HUES48 (cell line): ENCODE measurements at regions not wholly inside any gene's neighbourhood (a gene's known extent, or its start where the extent isn't known, plus 50 kb on each side); places are given as distances from the start of the nearest gene placed in this dataset.

Experiments used
- H3K27ac ChIP-seq: one replicate; pipeline ENCODE4 v1.7.0; 2013; ENCODE audit warnings: low read depth, low read length, inconsistent platforms
- H3K27me3 ChIP-seq: 2 replicates; pipeline ENCODE4 v1.6.1; 2013; ENCODE audit warnings: mild to moderate bottlenecking, low read length; ENCODE audit not compliant: control insufficient read depth, insufficient read depth
- H3K36me3 ChIP-seq: 2 replicates; pipeline ENCODE4 v1.6.1; 2013; ENCODE audit warnings: low read length; ENCODE audit not compliant: control insufficient read depth, insufficient read depth
- H3K4me1 ChIP-seq: 2 replicates; pipeline ENCODE4 v1.6.1; 2013; ENCODE audit warnings: mild to moderate bottlenecking, low read length; ENCODE audit not compliant: control insufficient read depth, insufficient read depth
- H3K4me3 ChIP-seq: 2 replicates; pipeline ENCODE4 v1.5.1; 2013; ENCODE audit warnings: mild to moderate bottlenecking, low read depth, low read length
- H3K9ac ChIP-seq: 2 replicates; pipeline ENCODE4 v1.6.1; 2013; ENCODE audit warnings: mild to moderate bottlenecking, low read depth, low read length, moderate library complexity
- H3K9me3 ChIP-seq: 2 replicates; pipeline ENCODE4 v1.6.1; 2013; ENCODE audit warnings: low read length; ENCODE audit not compliant: control insufficient read depth, insufficient read depth

- Histone ChIP-seq H3K27ac (no peak overlapping the region), H3K27me3 (no peaks in the 10 kb centered on the region), H3K9me3 (no peaks in the 10 kb centered on the region), H3K9ac (no peak overlapping the region), H3K4me3 (no peak overlapping the region), H3K36me3 (no peaks in the 10 kb centered on the region), H3K4me1 (peaks cover 16% of the 10 kb centered on the region)
These were observed 137.2 kb downstream of the RAB38 start for GRCh38 chr11:88038063-88038462.

GRCh38 chr11:88036701-88037100, 138.5 kb downstream of the RAB38 start:
- Histone ChIP-seq H3K9me3 (no peaks in the 10 kb centered on the region), H3K9ac (no peak overlapping the region), H3K4me1 (peaks cover 6% of the 10 kb centered on the region; the same call in 1 of the 2 replicates), H3K4me3 (no peak overlapping the region), H3K27ac (no peak overlapping the region), H3K27me3 (no peaks in the 10 kb centered on the region), H3K36me3 (no peaks in the 10 kb centered on the region)

- no peak overlapping the region for H3K4me3 ChIP-seq
- no peak overlapping the region for H3K9ac ChIP-seq
- H3K27ac ChIP-seq: no peak overlapping the region
- no peaks in the 10 kb centered on the region for H3K27me3 ChIP-seq
- H3K4me1 ChIP-seq: peaks cover 6% of the 10 kb centered on the region; the same call in 1 of the 2 replicates
- no peaks in the 10 kb centered on the region for H3K36me3 ChIP-seq
- no peaks in the 10 kb centered on the region for H3K9me3 ChIP-seq
These were observed 140.0 kb downstream of the RAB38 start for GRCh38 chr11:88035271-88035670.

- Histone ChIP-seq H3K27me3 (no peaks in the 10 kb centered on the region), H3K9me3 (no peaks in the 10 kb centered on the region), H3K9ac (no peak overlapping the region), H3K36me3 (no peaks in the 10 kb centered on the region), H3K27ac (no peak overlapping the region), H3K4me1 (no peaks in the 10 kb centered on the region), H3K4me3 (no peak overlapping the region)
These were observed 157.6 kb downstream of the RAB38 start for GRCh38 chr11:88017666-88018065.

- no peaks in the 10 kb centered on the region for H3K27me3 ChIP-seq
- no peaks in the 10 kb centered on the region for H3K9me3 ChIP-seq
- H3K4me1 ChIP-seq: no peaks in the 10 kb centered on the region
- H3K27ac ChIP-seq: no peak overlapping the region
- H3K36me3 ChIP-seq: no peaks in the 10 kb centered on the region
- no peak overlapping the region for H3K4me3 ChIP-seq
- H3K9ac ChIP-seq: no peak overlapping the region
These were observed 158.7 kb downstream of the RAB38 start for GRCh38 chr11:88016392-88017170.

GRCh38 chr11:88015170-88015569, 160.1 kb downstream of the RAB38 start:
- Histone ChIP-seq H3K27me3 (no peaks in the 10 kb centered on the region), H3K27ac (no peak overlapping the region), H3K4me3 (no peak overlapping the region), H3K9ac (no peak overlapping the region), H3K9me3 (no peaks in the 10 kb centered on the region), H3K36me3 (no peaks in the 10 kb centered on the region), H3K4me1 (no peaks in the 10 kb centered on the region)

- no peak overlapping the region for H3K9ac ChIP-seq
- no peaks in the 10 kb centered on the region for H3K36me3 ChIP-seq
- H3K4me1 ChIP-seq: no peaks in the 10 kb centered on the region
- no peaks in the 10 kb centered on the region for H3K9me3 ChIP-seq
- H3K27ac ChIP-seq: no peak overlapping the region
- H3K4me3 ChIP-seq: no peak overlapping the region
- H3K27me3 ChIP-seq: no peaks in the 10 kb centered on the region
These were observed 161.7 kb downstream of the RAB38 start for GRCh38 chr11:88013508-88014065.

GRCh38 chr11:88012456-88012855, 162.8 kb downstream of the RAB38 start:
- no peak overlapping the region for H3K4me3 ChIP-seq
- no peak overlapping the region for H3K27ac ChIP-seq
- H3K9ac ChIP-seq: no peak overlapping the region
- no peaks in the 10 kb centered on the region for H3K36me3 ChIP-seq
- H3K4me1 ChIP-seq: no peaks in the 10 kb centered on the region
- no peaks in the 10 kb centered on the region for H3K9me3 ChIP-seq
- no peaks in the 10 kb centered on the region for H3K27me3 ChIP-seq

- H3K4me1 ChIP-seq: peaks cover 4% of the 10 kb centered on the region
- no peak overlapping the region for H3K9ac ChIP-seq
- no peak overlapping the region for H3K27ac ChIP-seq
- H3K27me3 ChIP-seq: no peaks in the 10 kb centered on the region
- H3K9me3 ChIP-seq: no peaks in the 10 kb centered on the region
- no peaks in the 10 kb centered on the region for H3K36me3 ChIP-seq
- H3K4me3 ChIP-seq: no peak overlapping the region
These were observed 199.2 kb downstream of the RAB38 start for GRCh38 chr11:87976009-87976408.

GRCh38 chr11:87974797-87975196, 200.4 kb downstream of the RAB38 start:
- peaks cover 9% of the 10 kb centered on the region for H3K4me1 ChIP-seq

GRCh38 chr11:87972133-87972532, 203.1 kb downstream of the RAB38 start:
- Histone ChIP-seq H3K9ac (no peak overlapping the region), H3K27ac (no peak overlapping the region), H3K27me3 (no peaks in the 10 kb centered on the region), H3K9me3 (no peaks in the 10 kb centered on the region), H3K36me3 (no peaks in the 10 kb centered on the region), H3K4me1 (peaks cover 17% of the 10 kb centered on the region), H3K4me3 (no peak overlapping the region)

More at GRCh38 chr11:87974797-87975196, 200.4 kb downstream of the RAB38 start:
- H3K9me3 ChIP-seq: no peaks in the 10 kb centered on the region
- H3K36me3 ChIP-seq: no peaks in the 10 kb centered on the region
- H3K27ac ChIP-seq: no peak overlapping the region
- no peaks in the 10 kb centered on the region for H3K27me3 ChIP-seq
- H3K9ac ChIP-seq: no peak overlapping the region
- H3K4me3 ChIP-seq: no peak overlapping the region
